ENCODE measurements at regions not wholly inside any gene's neighbourhood (a gene's known extent, or its start where the extent isn't known, plus 50 kb on each side); places are given as distances from the start of the nearest gene placed in this dataset.

GRCh38 chr6:14822679-14823078 lies 423.2 kb upstream of the JARID2 start:
- no peaks in the 10 kb centered on the region for H3K36me3 ChIP-seq (ENCODE audit: control insufficient read depth, low read length)
- H3K4me3 ChIP-seq (ENCODE audit: low read length) = no peak overlapping the region
- no peaks in the 10 kb centered on the region for H4K20me1 ChIP-seq (ENCODE audit: control insufficient read depth, insufficient read depth, low read depth, low read length)
- TF ChIP-seq CTCF (IDR thresholded peaks at IDR 0.05; ENCODE audit: low read depth, low read length, poor library complexity, severe bottlenecking) (no peak), EZH2phosphoT487 (IDR thresholded peaks at IDR 0.05; ENCODE audit: borderline replicate concordance, low read length) (no peak)
- H3F3A ChIP-seq (ENCODE audit: control insufficient read depth, insufficient read depth) = no peaks in the 10 kb centered on the region
- no peaks in the 10 kb centered on the region for H3K79me2 ChIP-seq (ENCODE audit: control insufficient read depth, low read length)
- H3K27ac ChIP-seq (ENCODE audit: low read depth, low read length) = no peak overlapping the region
- peaks cover 2% of the 10 kb centered on the region; the same call in 1 of the 2 replicates for H3K27me3 ChIP-seq (ENCODE audit: control insufficient read depth, low read length)
- no peaks in the 10 kb centered on the region for H3K9me2 ChIP-seq (replicated peaks; ENCODE audit: control insufficient read depth, low read length)
- H3K4me1 ChIP-seq (ENCODE audit: control insufficient read depth, low read length) = no peaks in the 10 kb centered on the region
- no peak overlapping the region for H3K4me2 ChIP-seq (ENCODE audit: low read length)
- H3K9me3 ChIP-seq (ENCODE audit: control insufficient read depth, insufficient read depth, low read length) = no peaks in the 10 kb centered on the region

- no peaks in the 10 kb centered on the region for H4K20me1 ChIP-seq (ENCODE audit: control insufficient read depth, insufficient read depth, low read depth, low read length)
- no peaks in the 10 kb centered on the region for H3K79me2 ChIP-seq (ENCODE audit: control insufficient read depth, low read length)
- H3K4me3 ChIP-seq (ENCODE audit: low read length) = no peak overlapping the region
- H3K4me2 ChIP-seq (ENCODE audit: low read length) = no peak overlapping the region
- H3K27ac ChIP-seq (ENCODE audit: low read depth, low read length) = no peak overlapping the region
- H3K4me1 ChIP-seq (ENCODE audit: control insufficient read depth, low read length) = no peaks in the 10 kb centered on the region
- H3K27me3 ChIP-seq (ENCODE audit: control insufficient read depth, low read length) = peaks cover 2% of the 10 kb centered on the region; the same call in 1 of the 2 replicates
- no peaks in the 10 kb centered on the region for H3K36me3 ChIP-seq (ENCODE audit: control insufficient read depth, low read length)
- no peak for TF ChIP-seq CTCF (IDR thresholded peaks at IDR 0.05; ENCODE audit: low read depth, low read length, poor library complexity, severe bottlenecking)
- TF ChIP-seq EZH2phosphoT487 (IDR thresholded peaks at IDR 0.05; ENCODE audit: borderline replicate concordance, low read length) = no peak
- no peaks in the 10 kb centered on the region for H3K9me3 ChIP-seq (ENCODE audit: control insufficient read depth, insufficient read depth, low read length)
- H3F3A ChIP-seq (ENCODE audit: control insufficient read depth, insufficient read depth) = no peaks in the 10 kb centered on the region
- H3K9me2 ChIP-seq (replicated peaks; ENCODE audit: control insufficient read depth, low read length) = no peaks in the 10 kb centered on the region
Measured at GRCh38 chr6:14824060-14824459, 421.8 kb upstream of the JARID2 start.

GRCh38 chr6:14824484-14825275 lies 421.2 kb upstream of the JARID2 start:
- H3F3A ChIP-seq (ENCODE audit: control insufficient read depth, insufficient read depth) = no peaks in the 10 kb centered on the region
- TF ChIP-seq EZH2phosphoT487 (IDR thresholded peaks at IDR 0.05; ENCODE audit: borderline replicate concordance, low read length) = no peak
- no peak for TF ChIP-seq CTCF (IDR thresholded peaks at IDR 0.05; ENCODE audit: low read depth, low read length, poor library complexity, severe bottlenecking)
- no peaks in the 10 kb centered on the region for H3K9me3 ChIP-seq (ENCODE audit: control insufficient read depth, insufficient read depth, low read length)
- H3K36me3 ChIP-seq (ENCODE audit: control insufficient read depth, low read length) = no peaks in the 10 kb centered on the region
- H3K79me2 ChIP-seq (ENCODE audit: control insufficient read depth, low read length) = no peaks in the 10 kb centered on the region
- no peak overlapping the region for H3K4me3 ChIP-seq (ENCODE audit: low read length)
- no peak overlapping the region for H3K27ac ChIP-seq (ENCODE audit: low read depth, low read length)
- no peaks in the 10 kb centered on the region for H3K9me2 ChIP-seq (replicated peaks; ENCODE audit: control insufficient read depth, low read length)
- peaks cover 2% of the 10 kb centered on the region; the same call in 1 of the 2 replicates for H3K27me3 ChIP-seq (ENCODE audit: control insufficient read depth, low read length)
- H3K4me2 ChIP-seq (ENCODE audit: low read length) = no peak overlapping the region
- H3K4me1 ChIP-seq (ENCODE audit: control insufficient read depth, low read length) = no peaks in the 10 kb centered on the region
- no peaks in the 10 kb centered on the region for H4K20me1 ChIP-seq (ENCODE audit: control insufficient read depth, insufficient read depth, low read depth, low read length)
